ENCODE measurements at regions not wholly inside any gene's neighbourhood (a gene's known extent, or its start where the extent isn't known, plus 50 kb on each side); places are given as distances from the start of the nearest gene placed in this dataset.

DNA sequence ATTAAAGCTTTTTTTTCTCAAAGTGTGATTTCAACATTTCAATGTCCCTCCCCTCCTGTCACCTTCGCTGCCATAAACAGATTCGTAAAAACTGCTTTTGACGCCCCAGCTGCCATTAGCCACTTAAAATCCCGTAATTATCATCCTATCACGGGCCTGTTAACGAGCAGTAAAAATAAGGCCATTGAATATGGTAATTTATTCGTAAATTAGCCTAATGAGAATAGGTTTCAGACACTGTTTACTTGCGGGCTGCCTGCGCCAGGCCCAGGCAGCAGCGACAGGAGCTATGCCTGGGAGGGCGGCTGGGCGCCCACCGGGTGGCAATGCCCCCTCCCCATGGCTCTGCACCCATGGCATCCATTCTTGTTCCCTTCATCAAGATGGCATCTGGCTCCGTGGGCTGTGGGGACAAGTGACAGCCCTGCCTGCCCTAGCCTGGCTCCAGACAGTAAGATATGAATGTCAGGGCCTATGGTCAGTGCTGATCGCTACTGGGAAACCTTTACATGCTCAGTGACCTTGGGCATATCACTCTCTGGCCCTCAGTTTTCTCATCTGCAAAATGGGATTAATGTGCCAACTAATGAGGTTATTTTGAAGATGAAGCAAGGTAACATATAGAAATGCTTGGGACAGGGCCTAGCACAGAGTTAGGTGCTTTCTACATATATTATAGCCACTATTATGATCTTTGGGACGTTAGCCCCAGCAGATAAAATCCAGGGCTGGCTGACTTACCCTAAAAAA, 500.8 kb downstream of the MN1 start:
- Histone ChIP-seq H3K4me1 (ENCODE audit: control insufficient read depth, extremely low read depth, insufficient read depth, low read length) (no peaks in the 10 kb centered on the region), H3K36me3 (ENCODE audit: control insufficient read depth in 2 of 2, extremely low read depth in 1 of 2, insufficient read depth in 2 of 2, low read length in 2 of 2) (no peaks in the 10 kb centered on the region), H3K27me3 (ENCODE audit: control insufficient read depth, extremely low read depth, insufficient read depth, low read length) (peaks cover 16% of the 10 kb centered on the region), H3K4me3 (ENCODE audit: control insufficient read depth in 2 of 3, extremely low read depth in 1 of 3, insufficient read depth in 2 of 3, low read depth in 1 of 3, low read length in 3 of 3) (no peak overlapping the region), H3K79me2 (ENCODE audit: control insufficient read depth, insufficient read depth, low read length) (no peaks in the 10 kb centered on the region), H4K20me1 (ENCODE audit: control insufficient read depth, extremely low read depth, insufficient read depth, low read length) (no peaks in the 10 kb centered on the region), H2AFZ (ENCODE audit: control insufficient read depth, low read length) (no peak overlapping the region), H3K9me1 (ENCODE audit: control insufficient read depth, extremely low read depth, insufficient read depth, low read length) (no peaks in the 10 kb centered on the region), H3K4me2 (ENCODE audit: control insufficient read depth, extremely low read depth, insufficient read depth, low read depth, low read length) (no peak overlapping the region), H3K9me3 (ENCODE audit: control insufficient read depth, low read depth, low read length) (no peaks in the 10 kb centered on the region), H3K27ac (ENCODE audit: control insufficient read depth, insufficient read depth, low read length) (no peak overlapping the region), H3K9ac (ENCODE audit: control insufficient read depth, extremely low read depth, insufficient read depth, low read length) (no peak overlapping the region)
- DNase-seq (ENCODE audit: low read depth, low spot score), result no peak
- no peak for TF ChIP-seq EZH2 (IDR thresholded peaks at IDR 0.05; ENCODE audit: low read length)
- TF ChIP-seq, protein P1, sequence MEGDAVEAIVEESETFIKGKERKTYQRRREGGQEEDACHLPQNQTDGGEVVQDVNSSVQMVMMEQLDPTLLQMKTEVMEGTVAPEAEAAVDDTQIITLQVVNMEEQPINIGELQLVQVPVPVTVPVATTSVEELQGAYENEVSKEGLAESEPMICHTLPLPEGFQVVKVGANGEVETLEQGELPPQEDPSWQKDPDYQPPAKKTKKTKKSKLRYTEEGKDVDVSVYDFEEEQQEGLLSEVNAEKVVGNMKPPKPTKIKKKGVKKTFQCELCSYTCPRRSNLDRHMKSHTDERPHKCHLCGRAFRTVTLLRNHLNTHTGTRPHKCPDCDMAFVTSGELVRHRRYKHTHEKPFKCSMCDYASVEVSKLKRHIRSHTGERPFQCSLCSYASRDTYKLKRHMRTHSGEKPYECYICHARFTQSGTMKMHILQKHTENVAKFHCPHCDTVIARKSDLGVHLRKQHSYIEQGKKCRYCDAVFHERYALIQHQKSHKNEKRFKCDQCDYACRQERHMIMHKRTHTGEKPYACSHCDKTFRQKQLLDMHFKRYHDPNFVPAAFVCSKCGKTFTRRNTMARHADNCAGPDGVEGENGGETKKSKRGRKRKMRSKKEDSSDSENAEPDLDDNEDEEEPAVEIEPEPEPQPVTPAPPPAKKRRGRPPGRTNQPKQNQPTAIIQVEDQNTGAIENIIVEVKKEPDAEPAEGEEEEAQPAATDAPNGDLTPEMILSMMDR (optimal IDR thresholded peaks at IDR 0.05 in 1 of 3, IDR thresholded peaks at IDR 0.05 in 1 of 3, conservative IDR thresholded peaks at IDR 0.05 in 1 of 3; ENCODE audit: extremely low read depth in 1 of 3, insufficient read depth in 2 of 3, low read length in 3 of 3), result no peak
- dilution Hi-C loops (cut with MboI; ENCODE audit: extremely low pct_ligation_motif_present, low sequenced_read_pairs), result no loop called here
- no peak for FAIRE-seq

GRCh38 chr22:27302501-27302900, 499.1 kb downstream of the MN1 start:
- TF ChIP-seq EZH2 (IDR thresholded peaks at IDR 0.05; ENCODE audit: low read length), result no peak
- TF ChIP-seq, protein P1 (optimal IDR thresholded peaks at IDR 0.05 in 1 of 3, IDR thresholded peaks at IDR 0.05 in 1 of 3, conservative IDR thresholded peaks at IDR 0.05 in 1 of 3; ENCODE audit: extremely low read depth in 1 of 3, insufficient read depth in 2 of 3, low read length in 3 of 3), result no peak
- Histone ChIP-seq H3K9me3 (ENCODE audit: control insufficient read depth, low read depth, low read length) (no peaks in the 10 kb centered on the region), H3K27ac (ENCODE audit: control insufficient read depth, insufficient read depth, low read length) (no peak overlapping the region), H3K79me2 (ENCODE audit: control insufficient read depth, insufficient read depth, low read length) (no peaks in the 10 kb centered on the region), H3K4me1 (ENCODE audit: control insufficient read depth, extremely low read depth, insufficient read depth, low read length) (no peaks in the 10 kb centered on the region), H3K4me2 (ENCODE audit: control insufficient read depth, extremely low read depth, insufficient read depth, low read depth, low read length) (no peak overlapping the region), H3K4me3 (ENCODE audit: control insufficient read depth in 2 of 3, extremely low read depth in 1 of 3, insufficient read depth in 2 of 3, low read depth in 1 of 3, low read length in 3 of 3) (no peak overlapping the region), H3K27me3 (ENCODE audit: control insufficient read depth, extremely low read depth, insufficient read depth, low read length) (peaks cover 5% of the 10 kb centered on the region), H3K9me1 (ENCODE audit: control insufficient read depth, extremely low read depth, insufficient read depth, low read length) (no peaks in the 10 kb centered on the region), H3K36me3 (ENCODE audit: control insufficient read depth in 2 of 2, extremely low read depth in 1 of 2, insufficient read depth in 2 of 2, low read length in 2 of 2) (no peaks in the 10 kb centered on the region), H2AFZ (ENCODE audit: control insufficient read depth, low read length) (no peak overlapping the region), H3K9ac (ENCODE audit: control insufficient read depth, extremely low read depth, insufficient read depth, low read length) (no peak overlapping the region), H4K20me1 (ENCODE audit: control insufficient read depth, extremely low read depth, insufficient read depth, low read length) (no peaks in the 10 kb centered on the region)
- dilution Hi-C loops (cut with MboI; ENCODE audit: extremely low pct_ligation_motif_present, low sequenced_read_pairs), result no loop called here
- no peak for DNase-seq (ENCODE audit: low read depth, low spot score)
- FAIRE-seq, result no peak

Measured in keratinocyte (primary cell).